T-helper 2 cell treated with Interferon-gamma antibody and Interleukin-4, amounts not matched to agents 5 μg/mL and 100 μg/mL, for 36 hours (primary cell): ENCODE measurements at regions not wholly inside any gene's neighbourhood (a gene's known extent, or its start where the extent isn't known, plus 50 kb on each side); places are given as distances from the start of the nearest gene placed in this dataset.

ENCODE experiments used
- DNase-seq: peaks from one replicate; pipeline ENCODE4 v3.0.0; 2021; ENCODE audit warnings: low spot score
- H3K27ac Mint-ChIP-seq: one replicate; pipeline ENCODE4 v1.8.0; 2021; ENCODE audit warnings: mild to moderate bottlenecking, mixed read lengths
- H3K27me3 Mint-ChIP-seq: one replicate; pipeline ENCODE4 v1.8.0; 2021; ENCODE audit warnings: low read depth, mixed read lengths
- H3K36me3 Mint-ChIP-seq: one replicate; pipeline ENCODE4 v1.8.0; 2021; ENCODE audit warnings: low read depth, mixed read lengths
- H3K4me1 Mint-ChIP-seq: one replicate; pipeline ENCODE4 v1.8.0; 2021; ENCODE audit warnings: low read depth, mixed read lengths
- H3K4me3 Mint-ChIP-seq: one replicate; pipeline ENCODE4 v1.8.0; 2022; ENCODE audit warnings: mild to moderate bottlenecking, moderate library complexity, mixed read lengths
- H3K9me3 Mint-ChIP-seq: one replicate; pipeline ENCODE4 v1.8.0; 2021; ENCODE audit warnings: mixed read lengths

DNA sequence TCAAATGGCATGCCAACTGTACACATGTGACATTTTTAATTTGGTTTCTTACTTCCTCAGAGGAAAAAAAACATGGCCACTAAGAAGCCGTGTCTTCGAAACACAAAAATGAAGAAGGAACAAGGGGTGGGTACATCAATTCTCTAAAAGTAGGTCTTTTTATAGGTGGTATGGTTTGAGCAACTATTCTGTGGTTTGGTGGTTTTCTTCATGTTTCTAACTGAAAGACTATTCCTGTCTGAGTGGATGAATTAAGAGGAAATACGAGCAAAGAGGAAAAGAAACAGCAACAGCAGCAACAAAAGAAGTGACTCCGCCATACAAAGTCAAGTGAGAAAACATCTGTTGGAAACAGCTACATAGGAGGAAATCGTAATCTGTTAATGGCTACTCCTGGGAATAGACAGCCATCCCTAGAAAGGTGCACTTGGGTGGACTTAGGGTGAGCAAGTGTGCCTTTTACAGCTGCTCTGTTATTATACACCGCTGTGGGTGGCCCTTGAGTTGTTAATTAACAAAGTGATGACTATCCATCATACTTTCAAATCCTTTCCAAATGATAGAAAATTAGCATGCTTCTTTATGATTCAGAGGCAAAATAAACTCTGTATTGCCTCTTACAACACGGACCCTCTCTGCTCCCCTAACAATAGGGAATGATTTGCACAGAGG lies 575.8 kb downstream of the TLE1 start:
- H3K9me3 Mint-ChIP-seq: no peaks in the 10 kb centered on the region
- no peak for DNase-seq
- H3K27me3 Mint-ChIP-seq: no peaks in the 10 kb centered on the region
- H3K4me3 Mint-ChIP-seq: peak overlapping the region; percentile 1
- no peaks in the 10 kb centered on the region for H3K4me1 Mint-ChIP-seq
- no peak overlapping the region for H3K27ac Mint-ChIP-seq
- no peaks in the 10 kb centered on the region for H3K36me3 Mint-ChIP-seq

DNA sequence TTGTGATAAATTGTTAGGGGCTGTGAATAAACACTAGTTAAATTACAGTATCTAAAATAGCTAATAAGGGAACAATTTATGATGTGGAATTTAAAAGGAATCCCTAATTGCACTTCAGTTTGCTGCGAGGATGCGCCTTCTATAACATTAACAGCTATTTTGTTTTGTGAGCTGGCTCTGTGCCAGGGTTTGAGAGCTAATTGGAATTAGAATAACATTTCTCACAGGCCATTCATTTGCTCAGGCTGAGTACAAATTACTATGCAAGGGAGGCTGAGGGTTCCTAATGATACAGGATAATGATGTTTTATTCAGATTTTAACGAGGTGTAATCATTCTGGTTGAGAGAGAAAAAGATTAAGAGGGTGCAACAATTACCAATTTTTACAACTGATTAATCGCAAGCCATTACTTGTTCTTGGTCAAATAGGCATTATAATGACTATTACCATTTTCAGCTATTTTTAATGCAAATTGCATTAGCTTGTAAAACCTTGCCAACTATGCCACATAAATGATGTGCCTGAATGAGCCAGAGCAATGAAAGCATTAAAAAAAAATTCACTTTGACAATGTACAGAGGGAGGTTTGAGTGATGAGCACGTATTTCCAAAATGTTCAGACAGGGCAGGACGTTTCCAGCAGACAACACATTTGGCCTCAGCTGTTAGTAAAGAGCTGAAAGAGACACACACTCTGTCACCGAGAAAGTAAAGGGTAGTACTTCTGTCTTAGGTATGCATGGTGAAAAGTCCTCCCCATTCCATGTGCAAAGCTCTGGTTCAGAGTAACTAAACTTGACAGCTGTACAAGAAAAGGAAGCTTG lies 576.5 kb downstream of the TLE1 start:
- no peak for DNase-seq
- Mint-ChIP-seq H3K36me3 (no peaks in the 10 kb centered on the region), H3K4me1 (no peaks in the 10 kb centered on the region), H3K4me3 (peak overlapping the region; percentile 1), H3K9me3 (no peaks in the 10 kb centered on the region), H3K27ac (no peak overlapping the region), H3K27me3 (no peaks in the 10 kb centered on the region)

GRCh38 chr9:81108821-81109220 lies 580.5 kb downstream of the TLE1 start:
- no peak for DNase-seq
- no peaks in the 10 kb centered on the region for H3K4me1 Mint-ChIP-seq

GRCh38 chr9:81108391-81108790 lies 581.0 kb downstream of the TLE1 start:
- no peaks in the 10 kb centered on the region for H3K36me3 Mint-ChIP-seq
- H3K27ac Mint-ChIP-seq: no peak overlapping the region
- no peaks in the 10 kb centered on the region for H3K4me1 Mint-ChIP-seq
- H3K27me3 Mint-ChIP-seq: no peaks in the 10 kb centered on the region
- no peaks in the 10 kb centered on the region for H3K9me3 Mint-ChIP-seq
- no peak overlapping the region for H3K4me3 Mint-ChIP-seq
- DNase-seq: no peak

More at GRCh38 chr9:81108821-81109220, 580.5 kb downstream of the TLE1 start:
- Mint-ChIP-seq H3K9me3 (no peaks in the 10 kb centered on the region), H3K4me3 (no peak overlapping the region), H3K36me3 (no peaks in the 10 kb centered on the region), H3K27me3 (no peaks in the 10 kb centered on the region), H3K27ac (no peak overlapping the region)

DNA sequence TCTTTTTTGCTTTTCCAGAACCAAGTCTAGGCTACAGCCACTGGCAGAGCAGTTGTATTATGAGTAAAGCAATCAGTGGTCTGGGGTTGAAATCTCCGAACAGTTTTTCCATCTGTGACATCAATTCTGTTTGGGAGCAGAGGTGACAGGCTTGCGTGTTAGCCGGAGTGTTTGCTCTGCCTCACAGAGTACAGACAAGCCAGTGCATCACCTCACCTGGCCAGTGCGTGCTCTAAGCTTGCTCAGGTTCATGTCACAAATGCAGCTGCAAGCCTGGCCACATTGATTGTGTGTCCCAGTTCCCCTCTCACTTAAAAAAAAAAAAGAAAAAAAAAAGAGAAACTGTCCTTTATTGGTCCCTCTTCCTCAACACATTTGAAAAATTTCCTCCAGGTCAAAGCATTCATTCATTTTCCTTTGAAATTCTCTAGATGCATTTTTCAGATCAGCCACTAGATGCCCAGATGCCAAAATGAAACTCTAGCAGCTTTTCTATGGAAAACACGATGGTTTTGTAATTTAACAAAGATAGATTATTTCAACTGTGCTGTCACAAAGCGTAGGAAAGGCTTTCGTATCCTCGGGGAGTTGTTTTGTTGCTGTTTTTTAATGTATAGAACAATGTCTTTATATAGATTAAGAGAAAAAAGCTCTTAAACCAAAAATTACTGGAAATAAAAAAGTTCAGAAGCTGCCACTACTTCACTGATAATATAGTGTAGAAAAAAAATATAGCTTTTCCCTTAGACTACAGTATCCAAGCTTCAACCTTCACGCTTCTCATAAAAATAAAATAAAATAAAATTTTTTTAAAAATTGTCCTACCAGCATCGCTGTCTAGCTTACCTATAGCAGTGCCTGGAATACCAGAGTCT lies 585.5 kb downstream of the TLE1 start:
- no peak for DNase-seq
- Mint-ChIP-seq H3K9me3 (peaks cover 3% of the 10 kb centered on the region), H3K27ac (no peak overlapping the region), H3K27me3 (no peaks in the 10 kb centered on the region), H3K36me3 (no peaks in the 10 kb centered on the region), H3K4me3 (no peak overlapping the region), H3K4me1 (no peaks in the 10 kb centered on the region)

DNA sequence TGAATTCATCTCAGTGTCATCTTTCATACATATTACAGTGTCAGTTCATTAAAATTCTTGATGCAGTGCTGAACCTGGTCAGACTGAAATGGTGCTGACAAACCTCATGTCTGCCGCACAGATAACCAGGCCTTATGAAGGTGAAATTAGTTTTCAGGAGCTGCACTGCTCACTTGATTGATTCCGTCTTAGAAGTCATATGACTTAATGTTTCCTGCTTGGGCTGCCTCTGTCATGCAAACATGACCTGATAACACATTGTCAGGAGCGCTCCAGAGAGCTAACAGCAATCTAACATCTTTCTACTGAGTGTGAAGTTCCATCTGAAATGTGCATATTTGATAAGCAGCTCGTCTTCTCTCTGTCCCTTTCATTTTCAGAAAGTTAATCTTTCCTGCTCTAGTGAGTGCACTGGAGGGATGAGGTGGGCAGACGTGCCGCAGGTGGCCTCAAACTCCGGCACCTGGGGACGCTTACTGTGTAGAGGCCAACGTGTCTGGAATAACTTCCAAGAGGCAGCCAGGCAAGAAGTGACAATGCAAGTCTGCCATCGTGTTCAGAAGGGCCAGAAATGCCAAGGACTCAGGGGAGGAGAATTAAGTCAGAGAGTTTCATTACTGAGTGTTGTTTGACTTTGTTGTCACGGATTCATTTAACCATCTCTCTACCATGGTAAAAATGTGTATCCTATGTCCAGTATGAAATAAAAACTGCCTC lies 592.1 kb downstream of the TLE1 start:
- no peaks in the 10 kb centered on the region for H3K27me3 Mint-ChIP-seq
- no peak overlapping the region for H3K27ac Mint-ChIP-seq
- peaks cover 10% of the 10 kb centered on the region for H3K9me3 Mint-ChIP-seq
- no peaks in the 10 kb centered on the region for H3K36me3 Mint-ChIP-seq
- DNase-seq: no peak
- H3K4me1 Mint-ChIP-seq: no peaks in the 10 kb centered on the region
- no peak overlapping the region for H3K4me3 Mint-ChIP-seq

GRCh38 chr9:81096625-81097024 lies 592.7 kb downstream of the TLE1 start:
- Mint-ChIP-seq H3K27ac (no peak overlapping the region), H3K36me3 (no peaks in the 10 kb centered on the region), H3K4me3 (no peak overlapping the region), H3K9me3 (peaks cover 10% of the 10 kb centered on the region), H3K27me3 (no peaks in the 10 kb centered on the region), H3K4me1 (no peaks in the 10 kb centered on the region)
- DNase-seq: no peak

DNA sequence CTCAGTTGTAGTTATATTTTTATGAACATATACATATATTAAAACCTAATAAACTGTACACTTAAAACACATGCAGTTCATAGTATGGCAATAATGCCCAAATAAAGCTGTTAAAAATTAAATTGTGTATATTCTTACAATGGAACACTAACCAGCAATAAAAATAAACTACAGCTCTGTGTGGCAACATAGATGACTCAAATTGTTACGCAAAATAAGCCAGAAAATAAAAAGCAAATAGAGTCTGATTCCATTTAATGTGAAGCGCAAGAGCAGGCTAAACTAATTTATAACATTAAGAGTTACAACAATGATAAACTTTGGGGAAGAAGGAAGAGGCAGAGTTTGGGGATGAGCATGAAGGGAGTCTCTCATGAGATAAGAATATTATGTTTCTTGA lies 597.3 kb downstream of the TLE1 start:
- Mint-ChIP-seq H3K4me3 (no peak overlapping the region), H3K4me1 (no peaks in the 10 kb centered on the region), H3K27me3 (no peaks in the 10 kb centered on the region), H3K27ac (no peak overlapping the region), H3K36me3 (no peaks in the 10 kb centered on the region), H3K9me3 (peaks cover 7% of the 10 kb centered on the region)
- DNase-seq: no peak

GRCh38 chr9:81088341-81088740 lies 601.0 kb downstream of the TLE1 start:
- no peaks in the 10 kb centered on the region for H3K4me1 Mint-ChIP-seq
- peaks cover 4% of the 10 kb centered on the region for H3K9me3 Mint-ChIP-seq

DNA sequence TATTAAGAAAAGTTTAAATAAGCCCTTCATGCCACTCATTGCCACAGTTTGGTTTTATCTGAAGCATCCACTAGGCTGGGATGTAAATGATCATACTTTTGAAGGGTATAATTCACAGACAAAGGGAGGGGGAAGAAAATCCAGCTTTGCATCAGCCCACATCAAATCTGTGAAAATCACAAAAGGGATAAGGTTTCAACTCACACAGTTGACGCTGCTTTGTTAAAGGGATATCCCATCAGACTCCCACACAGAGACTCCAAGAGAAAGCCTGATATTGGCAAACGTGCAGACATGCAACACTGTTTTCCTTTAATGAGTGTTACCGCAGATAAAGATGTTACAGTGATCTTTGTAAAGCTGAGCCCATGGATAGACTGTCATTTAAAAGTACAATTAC lies 602.9 kb downstream of the TLE1 start:
- no peaks in the 10 kb centered on the region for H3K4me1 Mint-ChIP-seq
- no peaks in the 10 kb centered on the region for H3K36me3 Mint-ChIP-seq
- H3K27me3 Mint-ChIP-seq: no peaks in the 10 kb centered on the region
- DNase-seq: no peak
- no peak overlapping the region for H3K27ac Mint-ChIP-seq
- no peaks in the 10 kb centered on the region for H3K9me3 Mint-ChIP-seq
- H3K4me3 Mint-ChIP-seq: no peak overlapping the region

More at GRCh38 chr9:81088341-81088740, 601.0 kb downstream of the TLE1 start:
- Mint-ChIP-seq H3K4me3 (no peak overlapping the region), H3K27ac (no peak overlapping the region), H3K36me3 (no peaks in the 10 kb centered on the region), H3K27me3 (no peaks in the 10 kb centered on the region)
- DNase-seq: no peak

- Mint-ChIP-seq H3K36me3 (no peaks in the 10 kb centered on the region), H3K4me1 (no peaks in the 10 kb centered on the region), H3K27ac (no peak overlapping the region), H3K4me3 (no peak overlapping the region), H3K9me3 (peaks cover 6% of the 10 kb centered on the region), H3K27me3 (no peaks in the 10 kb centered on the region)
- DNase-seq: no peak
Measured at GRCh38 chr9:81083854-81084512, 605.4 kb downstream of the TLE1 start.

DNA sequence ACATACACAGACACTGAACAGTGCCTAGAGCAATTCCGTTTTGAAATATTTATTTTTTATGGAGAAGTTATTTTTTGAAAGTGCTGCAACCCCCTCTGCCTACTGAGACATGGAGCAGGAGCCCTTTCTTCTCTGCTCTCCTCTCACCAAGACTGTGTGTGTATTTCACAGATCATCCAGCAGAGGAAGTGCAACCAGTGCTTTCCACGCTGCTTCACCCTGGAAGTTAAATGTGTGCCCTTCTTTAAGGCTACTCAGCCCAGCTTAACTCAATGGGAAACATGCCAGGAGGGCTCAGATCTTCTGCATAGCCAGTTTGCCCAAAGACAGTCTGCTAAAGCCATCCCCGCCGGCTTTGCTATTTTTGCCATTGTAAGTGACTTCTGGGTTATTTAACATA lies 606.3 kb downstream of the TLE1 start:
- no peak for DNase-seq
- Mint-ChIP-seq H3K27ac (no peak overlapping the region), H3K9me3 (peaks cover 8% of the 10 kb centered on the region), H3K27me3 (no peaks in the 10 kb centered on the region), H3K4me1 (no peaks in the 10 kb centered on the region), H3K4me3 (no peak overlapping the region), H3K36me3 (no peaks in the 10 kb centered on the region)

DNA sequence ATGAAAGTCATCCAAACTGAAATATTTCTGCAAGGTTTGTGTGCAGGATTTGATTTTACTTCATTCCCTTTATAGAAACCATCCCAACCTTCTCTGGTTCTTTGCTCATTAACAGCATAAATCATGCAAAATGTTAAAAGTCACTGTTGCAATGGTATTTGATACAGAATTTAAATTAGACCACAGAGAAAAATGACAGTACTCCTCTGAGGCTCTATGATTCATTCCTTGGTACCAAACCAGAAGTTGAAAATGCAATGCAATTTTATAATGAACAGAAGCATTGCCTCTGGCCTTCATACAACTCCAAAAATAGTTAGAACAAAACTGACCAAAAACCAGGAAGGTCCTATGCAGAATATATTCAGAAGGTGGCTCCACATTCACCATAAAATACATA lies 607.1 kb downstream of the TLE1 start:
- Mint-ChIP-seq H3K9me3 (peaks cover 8% of the 10 kb centered on the region), H3K27me3 (no peaks in the 10 kb centered on the region), H3K4me1 (no peaks in the 10 kb centered on the region), H3K36me3 (no peaks in the 10 kb centered on the region), H3K27ac (no peak overlapping the region), H3K4me3 (no peak overlapping the region)
- DNase-seq: no peak
